GM21526 (cell line): ENCODE measurements at regions not wholly inside any gene's neighbourhood (a gene's known extent, or its start where the extent isn't known, plus 50 kb on each side); places are given as distances from the start of the nearest gene placed in this dataset.
"Not testable (repeated sequence)": the region's sequence is repeated elsewhere in the genome, so short reads cannot be mapped to it uniquely, and the experiment has no call there.

Experiments
- ATAC-seq: cut with Tn5 transposase; IDR thresholded peaks from one replicate; pipeline ENCODE4 v1.9.1; 2021; ENCODE audit warnings: moderate library complexity; ENCODE audit not compliant: unreplicated experiment, low FRiP score

- no peak for ATAC-seq
Measured at GRCh38 chr1:96464066-96464465, 257.5 kb upstream of the PTBP2 start.

GRCh38 chr1:96464522-96464921 is 257.1 kb upstream of the PTBP2 start:
- ATAC-seq = no peak

- no peak for ATAC-seq
Measured at GRCh38 chr1:96464991-96465390, 256.6 kb upstream of the PTBP2 start.

- ATAC-seq = no peak
Measured at GRCh38 chr1:96465441-96465840, 256.1 kb upstream of the PTBP2 start.

- no peak for ATAC-seq
Measured at GRCh38 chr1:96466842-96467241, 254.7 kb upstream of the PTBP2 start.

- not testable (repeated sequence) for ATAC-seq
Measured at GRCh38 chr1:96469726-96470125, 251.9 kb upstream of the PTBP2 start.

- ATAC-seq = no peak
Measured at GRCh38 chr1:96472471-96472870, 249.1 kb upstream of the PTBP2 start.

- ATAC-seq = no peak
Measured at GRCh38 chr1:96473791-96474434, 247.7 kb upstream of the PTBP2 start.

GRCh38 chr1:96474985-96475743 is 246.4 kb upstream of the PTBP2 start:
- ATAC-seq = no peak

GRCh38 chr1:96475903-96476302 is 245.7 kb upstream of the PTBP2 start:
- ATAC-seq = no peak

GRCh38 chr1:96478228-96478627 is 243.4 kb upstream of the PTBP2 start:
- ATAC-seq = no peak

- ATAC-seq = no peak
Measured at GRCh38 chr1:96481409-96481808, 240.2 kb upstream of the PTBP2 start.

GRCh38 chr1:96482616-96483015 is 239.0 kb upstream of the PTBP2 start:
- ATAC-seq = no peak

- no peak for ATAC-seq
Measured at GRCh38 chr1:96487394-96487793, 234.2 kb upstream of the PTBP2 start.

- ATAC-seq = no peak
Measured at GRCh38 chr1:96487971-96488370, 233.6 kb upstream of the PTBP2 start.

GRCh38 chr1:96488777-96489176 is 232.8 kb upstream of the PTBP2 start:
- ATAC-seq = peak; percentile 58

- no peak for ATAC-seq
Measured at GRCh38 chr1:96492236-96492635, 229.3 kb upstream of the PTBP2 start.

GRCh38 chr1:96498744-96499340 is 222.7 kb upstream of the PTBP2 start:
- ATAC-seq = no peak

- no peak for ATAC-seq
Measured at GRCh38 chr1:96508233-96508632, 213.4 kb upstream of the PTBP2 start.

GRCh38 chr1:96509339-96509738 is 212.2 kb upstream of the PTBP2 start:
- no peak for ATAC-seq

GRCh38 chr1:96509951-96510350 is 211.6 kb upstream of the PTBP2 start:
- no peak for ATAC-seq

GRCh38 chr1:96510391-96510790 is 211.2 kb upstream of the PTBP2 start:
- ATAC-seq = no peak
